HG03103 (cell line): ENCODE measurements at regions not wholly inside any gene's neighbourhood (a gene's known extent, or its start where the extent isn't known, plus 50 kb on each side); places are given as distances from the start of the nearest gene placed in this dataset.

Experiments
- ATAC-seq: cut with Tn5 transposase; IDR thresholded peaks from one replicate; pipeline ENCODE4 v1.9.1; 2021; ENCODE audit warnings: low read depth; ENCODE audit not compliant: unreplicated experiment

DNA sequence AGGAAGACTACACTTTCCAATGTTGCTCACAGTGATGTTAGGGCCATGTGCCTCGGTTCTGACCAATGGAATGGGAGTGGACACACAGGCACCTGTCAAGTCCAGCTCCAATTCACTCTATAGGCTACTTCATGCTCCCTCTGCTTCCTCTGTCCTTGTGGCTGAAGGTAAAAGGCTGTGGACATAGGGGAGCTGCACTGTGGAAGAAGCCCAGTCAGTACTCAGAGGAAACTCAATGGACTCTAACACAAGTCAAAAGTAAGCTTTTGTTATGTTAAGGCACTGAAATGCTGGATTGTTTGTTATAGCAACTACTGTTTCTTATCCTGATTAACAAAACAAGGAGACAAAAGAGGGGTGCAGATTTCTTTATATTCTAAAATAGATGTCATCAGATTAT is 278.2 kb downstream of the BCL11B start:
- no peak for ATAC-seq

- no peak for ATAC-seq
Measured at GRCh38 chr14:98994561-98994960, 277.4 kb downstream of the BCL11B start.

DNA sequence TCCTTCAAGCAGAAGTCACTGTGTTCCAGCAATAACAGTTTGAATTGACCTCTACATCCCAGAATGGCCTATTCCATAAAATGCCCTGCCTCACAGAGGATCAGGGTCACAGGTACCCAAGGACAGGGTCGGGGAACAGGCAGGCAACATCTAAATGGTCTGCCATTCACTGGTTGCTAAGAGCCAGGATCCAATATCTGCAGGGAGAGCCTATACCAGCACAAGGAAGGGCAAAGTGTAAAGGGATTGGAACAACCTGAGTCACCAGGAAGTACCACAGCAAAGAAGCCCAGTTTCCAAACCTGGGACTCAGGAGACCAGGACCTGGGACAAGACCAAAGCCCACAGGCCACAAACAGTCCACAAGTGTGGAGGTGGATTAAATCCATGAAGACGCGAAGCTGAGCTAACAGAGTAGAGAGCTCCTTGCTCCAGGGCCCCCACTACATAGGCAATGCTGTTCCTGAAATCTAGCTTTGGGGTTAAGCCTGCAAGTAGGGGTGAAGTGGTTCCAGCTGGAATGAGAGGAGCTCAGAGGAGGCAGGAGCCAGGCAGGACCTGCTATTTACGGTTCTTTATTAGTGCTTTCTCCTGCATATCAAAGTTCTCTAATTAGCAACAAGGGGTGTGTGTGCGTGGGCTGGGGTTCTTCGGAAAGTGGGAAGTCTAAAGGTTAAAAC is 274.3 kb downstream of the BCL11B start:
- no peak for ATAC-seq

- no peak for ATAC-seq
Measured at GRCh38 chr14:98999345-98999744, 272.7 kb downstream of the BCL11B start.

GRCh38 chr14:98999901-99000300 is 272.1 kb downstream of the BCL11B start:
- no peak for ATAC-seq

- ATAC-seq, result no peak
Measured at GRCh38 chr14:99001241-99001640, 270.8 kb downstream of the BCL11B start.

DNA sequence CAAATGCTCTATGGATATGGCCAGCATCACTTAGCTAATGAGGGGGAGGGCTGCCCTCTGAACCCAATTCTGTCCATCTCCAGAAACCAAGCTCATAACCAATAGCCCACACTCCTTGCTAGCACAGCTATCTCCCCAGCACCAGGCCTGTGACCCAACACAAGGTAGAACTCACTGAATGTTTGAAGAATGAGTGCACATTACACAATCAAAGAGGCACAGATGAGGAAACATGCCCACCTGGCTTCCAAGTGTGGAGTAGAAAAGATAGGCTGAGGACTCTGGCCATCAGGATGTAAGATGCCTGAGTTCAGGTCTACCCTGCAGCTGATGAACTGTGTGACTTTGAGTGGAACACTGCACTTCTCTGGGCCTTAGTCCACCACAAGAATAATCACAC is 268.4 kb downstream of the BCL11B start:
- no peak for ATAC-seq

- no peak for ATAC-seq
Measured at GRCh38 chr14:99004112-99004511, 267.9 kb downstream of the BCL11B start.

DNA sequence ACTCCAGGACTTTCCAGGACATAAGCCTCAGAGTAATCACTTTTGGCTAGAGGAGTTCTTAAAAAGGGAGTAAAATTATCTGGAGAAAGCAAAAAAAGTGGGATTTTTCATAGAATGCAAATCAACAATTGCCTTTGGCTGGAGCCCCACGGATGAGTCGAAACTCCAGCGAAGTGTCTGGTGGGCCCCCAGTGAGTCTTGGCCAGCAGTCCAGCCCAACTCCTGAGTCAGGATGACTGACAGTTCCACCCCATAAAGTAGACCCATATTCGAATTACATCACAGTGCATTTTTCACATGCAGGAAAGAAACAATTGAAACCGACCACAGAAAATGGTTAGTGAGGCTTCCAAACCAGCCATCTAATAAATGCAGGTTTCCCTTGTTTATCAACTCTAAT is 265.7 kb downstream of the BCL11B start:
- no peak for ATAC-seq

GRCh38 chr14:99007795-99008194 is 264.2 kb downstream of the BCL11B start:
- no peak for ATAC-seq

DNA sequence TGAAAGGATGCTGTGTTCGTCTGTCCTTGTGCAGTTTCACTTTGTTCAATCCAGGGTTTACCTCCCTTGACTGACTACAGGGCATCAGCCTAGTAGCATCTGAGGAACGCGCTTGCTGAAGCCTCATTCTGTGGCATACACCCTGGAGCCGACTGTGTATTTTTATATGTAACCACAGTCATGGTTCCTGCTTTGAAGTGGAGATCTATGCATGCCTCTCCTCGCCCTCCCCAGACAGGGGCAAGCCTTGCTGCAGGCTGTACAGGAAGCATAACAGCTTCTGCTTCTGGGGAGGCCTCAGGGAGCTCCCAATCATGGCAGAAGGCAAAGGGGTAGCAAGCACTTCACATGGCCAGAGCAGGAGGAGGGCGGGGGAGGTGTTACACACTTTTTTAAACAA is 262.1 kb downstream of the BCL11B start:
- no peak for ATAC-seq

DNA sequence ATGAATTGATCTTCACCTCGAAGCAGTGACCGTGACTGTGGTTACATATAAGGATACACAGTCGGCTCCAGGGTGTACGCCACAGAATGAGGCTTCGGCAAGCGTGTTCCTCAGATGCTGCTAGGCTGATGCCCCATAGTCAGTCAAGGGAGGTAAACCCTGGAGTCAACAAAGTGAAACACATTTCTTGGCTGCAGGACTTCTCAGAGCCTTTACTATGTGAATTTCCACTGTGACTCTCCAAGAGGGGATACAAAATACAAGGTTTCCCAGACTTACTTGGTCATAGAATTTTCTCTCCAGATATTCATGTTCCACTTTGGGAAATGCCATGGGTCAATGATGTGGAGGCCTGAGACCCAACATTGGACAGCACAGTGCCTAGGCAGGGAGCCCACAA is 260.6 kb downstream of the BCL11B start:
- ATAC-seq, result no peak

- no peak for ATAC-seq
Measured at GRCh38 chr14:99012703-99013102, 259.3 kb downstream of the BCL11B start.

DNA sequence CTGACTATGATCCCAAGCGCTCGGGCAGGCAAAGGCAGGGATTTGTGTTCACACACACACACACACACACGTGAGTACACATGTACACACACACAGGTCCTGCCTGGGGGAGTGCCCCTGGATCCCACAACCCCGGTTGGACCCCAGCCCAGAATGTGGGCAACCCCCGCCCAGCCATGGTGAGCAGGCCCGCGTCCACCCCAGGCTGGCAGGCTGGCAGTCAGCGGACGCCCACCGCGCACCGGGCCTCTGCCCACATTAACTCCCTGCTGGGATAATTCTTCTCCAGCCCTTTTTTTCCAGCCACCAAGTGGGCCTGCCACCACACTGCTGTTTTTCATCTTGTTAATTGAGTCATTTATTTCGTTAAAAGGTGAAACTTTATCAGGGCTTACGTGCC is 256.2 kb downstream of the BCL11B start:
- ATAC-seq, result no peak

DNA sequence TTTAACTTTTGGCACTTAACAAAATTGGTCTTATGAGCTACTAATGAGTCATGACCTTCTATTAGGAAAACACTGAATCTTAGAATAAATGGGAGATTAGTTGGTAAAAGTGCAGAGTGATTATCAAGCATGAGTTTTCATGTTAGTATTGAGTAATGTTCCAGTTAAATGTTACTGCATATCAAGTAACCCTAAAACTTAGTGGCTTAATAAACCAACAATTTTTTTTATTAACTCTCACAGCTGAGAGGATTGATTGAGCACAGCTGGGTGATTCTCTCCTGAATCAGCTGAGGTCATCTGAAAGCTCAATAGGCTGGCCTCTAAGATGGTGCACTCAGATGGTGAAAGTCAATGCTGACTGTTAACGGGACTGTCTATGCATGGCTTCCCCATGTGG is 248.6 kb downstream of the BCL11B start:
- ATAC-seq, result no peak

GRCh38 chr14:99024926-99025325 is 247.1 kb downstream of the BCL11B start:
- no peak for ATAC-seq

DNA sequence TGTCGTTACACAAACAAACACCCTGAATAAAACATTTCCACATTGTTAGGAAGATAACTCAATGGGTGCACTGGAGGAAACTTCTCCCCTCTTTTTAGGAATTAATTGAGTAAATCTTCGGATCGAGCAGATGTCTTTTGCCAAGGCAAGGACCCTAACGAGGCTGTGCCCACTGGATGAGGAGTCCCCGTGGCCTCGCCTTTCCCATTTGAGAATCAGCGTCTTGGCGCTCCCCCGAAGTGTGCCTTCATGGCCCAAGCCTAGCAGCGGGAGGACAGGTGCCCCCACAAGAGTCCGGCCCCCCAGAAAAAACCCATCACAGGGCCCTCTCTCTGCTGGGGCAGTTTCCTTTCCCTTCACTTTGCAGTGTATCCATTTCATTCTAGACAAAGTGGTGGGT is 246.6 kb downstream of the BCL11B start:
- no peak for ATAC-seq

DNA sequence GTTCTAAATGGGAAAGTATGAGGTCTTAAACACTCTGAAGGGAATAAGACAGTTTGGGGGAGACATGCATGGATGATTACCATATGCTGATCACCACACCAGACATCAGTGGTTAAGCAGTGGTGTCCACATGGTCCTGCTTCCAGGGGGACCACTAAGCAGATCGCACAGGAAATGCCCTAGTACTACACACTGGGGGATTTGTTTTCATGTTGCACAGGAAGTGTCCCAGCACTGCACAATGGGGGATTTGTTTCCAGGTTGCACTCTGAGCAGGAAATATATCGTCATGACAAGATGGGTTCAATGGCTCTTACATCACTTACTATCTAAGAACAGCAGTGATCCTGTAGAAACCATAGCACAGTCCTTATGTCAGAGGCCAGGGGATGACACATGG is 245.5 kb downstream of the BCL11B start:
- ATAC-seq, result no peak

GRCh38 chr14:99028041-99028440 is 244.0 kb downstream of the BCL11B start:
- ATAC-seq, result no peak

- ATAC-seq, result no peak
Measured at GRCh38 chr14:99028521-99028920, 243.5 kb downstream of the BCL11B start.

GRCh38 chr14:99029145-99029915 is 242.7 kb downstream of the BCL11B start:
- ATAC-seq, result no peak

- no peak for ATAC-seq
Measured at GRCh38 chr14:99029916-99030305, 242.1 kb downstream of the BCL11B start.
